Stimulated activated CD4-positive, alpha-beta T cell treated with anti-CD3 and anti-CD28 coated beads, TNF-alpha, amount 100 ng/mL, for 4 hours (primary cell): ENCODE measurements at regions not wholly inside any gene's neighbourhood (a gene's known extent, or its start where the extent isn't known, plus 50 kb on each side); places are given as distances from the start of the nearest gene placed in this dataset.
A peak's percentile ranks its signal among the peaks of the same experiment; 100 is the strongest.

Source experiments
- DNase-seq, 3 experiments: peaks; one replicate each; pipeline ENCODE4 v3.0.0-alpha.2; 2020; ENCODE audit warnings: low read depth in 3 of 3

- no peak for DNase-seq
Observed at GRCh38 chr1:67560580-67561255, 124.3 kb upstream of the GADD45A start.

- DNase-seq = peak; percentile 75 to 89 (median 81)
Observed at GRCh38 chr1:67561704-67562113, 123.3 kb upstream of the GADD45A start.

- no peak for DNase-seq
Observed at GRCh38 chr1:67563684-67564083, 121.3 kb upstream of the GADD45A start.

- DNase-seq = no peak
Observed at GRCh38 chr1:67564193-67564592, 120.8 kb upstream of the GADD45A start.

- DNase-seq = no peak
Observed at GRCh38 chr1:67566803-67567377, 118.1 kb upstream of the GADD45A start.

- DNase-seq = no peak
Observed at GRCh38 chr1:67570486-67571143, 114.4 kb upstream of the GADD45A start.

GRCh38 chr1:67571406-67571805, 113.6 kb upstream of the GADD45A start:
- DNase-seq = no peak

GRCh38 chr1:67571901-67572593, 113.0 kb upstream of the GADD45A start:
- no peak for DNase-seq

GRCh38 chr1:67572594-67573221, 112.3 kb upstream of the GADD45A start:
- no peak for DNase-seq

- DNase-seq = no peak
Observed at GRCh38 chr1:67573311-67573872, 111.6 kb upstream of the GADD45A start.

GRCh38 chr1:67574221-67574620, 110.8 kb upstream of the GADD45A start:
- DNase-seq = no peak

- DNase-seq = no peak
Observed at GRCh38 chr1:67575861-67576260, 109.1 kb upstream of the GADD45A start.

GRCh38 chr1:67576474-67576873, 108.5 kb upstream of the GADD45A start:
- DNase-seq = no peak

- DNase-seq = no peak
Observed at GRCh38 chr1:67577646-67578045, 107.4 kb upstream of the GADD45A start.

GRCh38 chr1:67578397-67579020, 106.5 kb upstream of the GADD45A start:
- no peak for DNase-seq

GRCh38 chr1:67579623-67580394, 105.2 kb upstream of the GADD45A start:
- no peak for DNase-seq

GRCh38 chr1:67580691-67581403, 104.2 kb upstream of the GADD45A start:
- no peak for DNase-seq

GRCh38 chr1:67582625-67583461, 102.2 kb upstream of the GADD45A start:
- no peak for DNase-seq

GRCh38 chr1:67583462-67583950, 101.5 kb upstream of the GADD45A start:
- DNase-seq = no peak
